ENCODE measurements at regions not wholly inside any gene's neighbourhood (a gene's known extent, or its start where the extent isn't known, plus 50 kb on each side); places are given as distances from the start of the nearest gene placed in this dataset.
"Not testable (repeated sequence)": the region's sequence is repeated elsewhere in the genome, so short reads cannot be mapped to it uniquely, and the experiment has no call there.

GRCh38 chr10:36778651-36779050, 346.7 kb upstream of the ANKRD30A start:
- DNase-seq (no peak), ATAC-seq (no peak)
- intact Hi-C loops (cut with DNase I, micrococcal nuclease): loop anchor here in 1 of 2 donors (5.0 kb wide), 1 partner anchor 1141 kb away; no protein-coding TSS in a partner anchor

- DNase-seq: no peak
- intact Hi-C loops (cut with DNase I, micrococcal nuclease): no loop called here
- no peak for ATAC-seq
These were observed 351.7 kb upstream of the ANKRD30A start for GRCh38 chr10:36773652-36774051.

GRCh38 chr10:36771725-36772124, 353.7 kb upstream of the ANKRD30A start:
- intact Hi-C loops (cut with DNase I, micrococcal nuclease): no loop called here
- ATAC-seq (no peak), DNase-seq (no peak)

DNA sequence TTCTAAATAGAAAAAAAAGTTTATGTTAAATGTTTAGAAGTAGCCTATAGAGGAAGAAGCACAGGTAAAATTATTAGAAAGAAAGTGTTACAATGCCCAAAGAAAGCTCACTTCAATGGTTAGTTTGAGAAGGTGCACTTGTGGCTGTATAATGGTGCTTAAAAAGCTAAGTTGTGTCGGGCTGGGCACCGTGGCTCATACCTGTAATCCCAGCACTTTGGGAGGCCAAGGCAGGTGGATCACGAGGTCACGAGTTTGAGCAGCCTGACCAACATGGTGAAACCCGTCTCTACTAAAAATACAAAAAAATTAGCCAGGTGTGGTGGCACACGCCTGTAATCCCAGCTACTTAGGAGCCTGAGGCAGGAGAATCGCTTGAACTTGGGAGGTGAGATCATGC, 355.7 kb upstream of the ANKRD30A start:
- ATAC-seq; intact Hi-C loops (cut with DNase I, micrococcal nuclease); DNase-seq: not testable (repeated sequence)

DNA sequence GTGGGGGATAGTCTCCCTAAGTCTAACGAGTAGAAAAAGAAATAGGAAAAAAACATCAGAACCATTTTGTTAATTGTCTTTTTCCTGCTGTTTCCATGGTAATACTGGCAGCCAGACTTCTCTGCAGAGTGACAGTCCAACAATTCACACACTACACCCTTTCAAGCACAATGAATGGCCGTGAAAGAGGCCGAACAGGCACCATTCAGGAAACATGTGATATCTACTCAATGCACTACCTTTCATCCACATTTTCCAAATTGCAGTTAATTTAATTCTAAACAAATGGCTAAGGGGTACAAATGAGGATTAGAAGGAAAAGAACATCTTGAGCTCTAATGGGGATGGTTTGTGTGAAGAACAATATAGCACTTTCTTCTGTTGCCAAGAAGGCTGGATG, 358.5 kb upstream of the ANKRD30A start:
- intact Hi-C loops (cut with DNase I, micrococcal nuclease): no loop called here
- ATAC-seq (no peak), DNase-seq (no peak)

DNA sequence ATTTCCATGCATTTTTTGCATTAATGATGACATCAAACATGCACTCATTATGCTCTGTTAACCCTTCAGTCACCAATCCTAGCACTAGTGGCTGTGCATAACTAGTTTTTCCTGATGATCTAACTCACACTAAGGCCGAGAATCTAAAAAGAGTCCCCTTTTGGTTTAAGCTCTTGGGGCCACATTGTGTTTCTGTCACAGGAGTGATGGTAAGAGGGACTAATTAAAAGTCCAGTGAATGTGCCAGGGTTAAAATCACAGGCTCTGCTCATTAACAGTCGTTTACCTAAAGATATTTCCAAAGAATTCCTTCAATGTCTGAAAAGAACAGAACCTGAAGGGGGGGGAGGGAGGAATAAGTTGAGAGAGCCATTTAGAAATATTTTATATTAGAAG, 359.0 kb upstream of the ANKRD30A start:
- intact Hi-C loops (cut with DNase I, micrococcal nuclease): no loop called here

GRCh38 chr10:36765782-36766414, 359.5 kb upstream of the ANKRD30A start:
- intact Hi-C loops (cut with DNase I, micrococcal nuclease): no loop called here
- DNase-seq: no peak
- no peak for ATAC-seq

More for the DNA sequence above, 359.0 kb upstream of the ANKRD30A start:
- ATAC-seq (no peak), DNase-seq (no peak)

- ATAC-seq (no peak), DNase-seq (no peak)
- intact Hi-C loops (cut with DNase I, micrococcal nuclease): no loop called here
These were observed 360.6 kb upstream of the ANKRD30A start for GRCh38 chr10:36764823-36765222.

GRCh38 chr10:36761121-36761520, 364.3 kb upstream of the ANKRD30A start:
- intact Hi-C loops (cut with DNase I, micrococcal nuclease): no loop called here
- ATAC-seq (no peak), DNase-seq (no peak)

DNA sequence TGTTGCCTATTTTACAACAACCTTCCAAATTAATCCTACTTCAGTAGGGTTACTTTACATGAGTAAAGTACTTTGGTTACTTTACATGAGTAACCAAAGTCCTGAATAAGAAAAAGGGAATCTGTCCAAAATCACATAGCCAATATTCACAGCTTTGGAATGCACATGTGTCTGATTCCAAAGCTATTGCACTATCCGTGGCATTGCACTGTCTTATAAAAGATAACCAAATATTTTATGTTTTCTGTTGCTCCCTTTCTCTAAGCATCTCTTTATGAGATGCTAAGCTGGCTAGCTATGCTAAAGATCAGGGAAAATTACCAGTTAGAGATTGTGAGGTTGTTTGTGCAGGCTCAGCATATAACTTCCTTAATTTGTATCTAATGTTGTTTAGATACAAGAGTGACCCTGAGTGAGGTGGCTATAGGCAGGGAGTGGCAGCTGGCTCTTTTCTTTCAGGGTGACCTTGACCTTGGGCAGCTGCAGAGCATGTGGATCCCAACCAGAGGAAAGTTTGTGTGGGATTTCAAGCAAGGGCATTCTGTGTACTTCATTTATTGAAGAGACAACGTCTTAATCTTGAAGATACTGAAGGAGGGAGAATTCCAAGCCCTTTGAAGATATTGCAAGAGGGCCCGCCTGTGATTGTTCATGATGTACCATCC, 366.1 kb upstream of the ANKRD30A start:
- no peak for DNase-seq
- no peak for ATAC-seq

DNA sequence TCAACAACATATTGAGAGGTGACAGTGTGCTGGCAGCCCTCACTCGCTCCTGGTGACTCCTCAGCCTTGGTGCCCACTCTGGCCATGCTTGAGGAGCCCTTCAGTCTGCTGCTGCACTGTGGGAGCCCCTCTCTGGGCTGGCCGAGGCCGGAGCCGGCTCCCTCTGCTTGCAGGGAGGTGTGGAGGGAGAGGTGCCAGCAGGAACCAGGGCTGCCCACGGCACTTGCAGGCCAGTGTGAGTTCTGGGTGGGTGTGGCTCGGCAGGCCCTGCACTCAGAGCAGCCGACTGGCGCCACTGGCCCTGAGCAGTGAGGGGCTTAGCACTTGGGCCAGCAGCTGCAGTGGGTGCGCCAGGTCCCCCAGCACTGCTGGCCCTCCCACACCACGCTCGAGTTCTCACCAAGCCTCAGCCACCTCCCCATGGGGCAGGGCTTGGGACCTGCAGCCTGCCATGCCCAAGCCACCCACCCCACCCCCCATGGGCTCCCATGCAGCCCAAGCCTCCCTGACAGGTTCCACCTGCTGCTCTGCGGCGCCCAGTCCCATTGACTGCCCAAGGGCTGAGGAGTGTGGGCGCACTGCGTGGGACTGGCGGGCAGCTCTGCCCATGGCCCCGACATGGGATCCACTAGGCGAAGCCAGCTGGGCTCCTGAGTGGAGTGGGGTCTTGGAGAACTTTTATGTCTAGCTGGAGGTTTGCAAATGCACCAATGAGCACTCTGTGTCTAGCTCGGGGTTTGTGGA, 377.1 kb upstream of the ANKRD30A start:
- ATAC-seq (no peak), DNase-seq (no peak)
- intact Hi-C loops (cut with DNase I, micrococcal nuclease): no loop called here

More for the DNA sequence above, 366.1 kb upstream of the ANKRD30A start:
- intact Hi-C loops (cut with DNase I, micrococcal nuclease): no loop called here

- no peak for ATAC-seq
These were observed 385.4 kb upstream of the ANKRD30A start for GRCh38 chr10:36739884-36740445.

GRCh38 chr10:36738738-36739431, 386.5 kb upstream of the ANKRD30A start:
- no peak for DNase-seq

More at GRCh38 chr10:36739884-36740445, 385.4 kb upstream of the ANKRD30A start:
- DNase-seq: no peak
- intact Hi-C loops (cut with DNase I, micrococcal nuclease): no loop called here

DNA sequence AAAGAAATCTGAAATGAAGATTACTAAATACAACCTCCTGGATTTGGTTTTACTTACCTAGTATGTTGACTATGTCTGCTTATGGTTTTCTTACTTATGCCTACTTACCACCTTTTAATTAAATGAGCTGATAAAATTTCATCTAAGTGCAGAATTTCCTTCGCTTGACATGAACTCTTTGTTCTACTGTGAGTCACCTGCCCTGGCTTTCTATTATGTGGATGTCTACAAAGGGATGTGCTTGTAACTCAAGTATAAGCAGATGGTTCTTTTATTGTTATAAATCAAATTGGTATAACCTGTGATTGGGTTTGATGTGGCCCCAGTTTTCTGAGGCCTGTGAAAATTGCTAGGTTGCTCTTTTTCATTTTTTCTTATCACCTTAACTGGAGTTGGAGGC, 389.1 kb upstream of the ANKRD30A start:
- intact Hi-C loops (cut with DNase I, micrococcal nuclease): no loop called here
- DNase-seq (no peak), ATAC-seq (no peak)

More at GRCh38 chr10:36738738-36739431, 386.5 kb upstream of the ANKRD30A start:
- intact Hi-C loops (cut with DNase I, micrococcal nuclease): no loop called here
- ATAC-seq: no peak

GRCh38 chr10:36734590-36734989, 390.8 kb upstream of the ANKRD30A start:
- ATAC-seq; DNase-seq; intact Hi-C loops (cut with DNase I, micrococcal nuclease): not testable (repeated sequence)

DNA sequence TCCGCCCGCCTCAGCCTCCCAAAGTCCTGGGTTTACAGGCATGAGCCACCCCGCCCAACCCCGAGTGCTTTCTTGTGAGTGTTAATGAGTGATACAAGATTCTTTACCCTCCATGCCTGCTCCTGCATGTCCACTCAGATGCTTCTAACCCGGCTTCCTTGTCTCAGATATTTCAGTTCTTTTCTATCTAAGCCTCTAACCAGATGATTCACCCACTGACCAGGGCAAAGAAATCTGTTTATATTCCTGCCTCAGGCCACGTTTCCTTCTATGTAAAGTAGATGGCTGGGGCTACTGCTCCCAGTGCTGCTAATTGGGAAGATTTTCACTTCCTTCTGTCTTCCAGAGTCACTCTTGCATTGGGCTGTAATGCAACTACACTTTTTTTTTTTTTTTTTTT, 395.1 kb upstream of the ANKRD30A start:
- no peak for ATAC-seq
- intact Hi-C loops (cut with DNase I, micrococcal nuclease): no loop called here
- DNase-seq: no peak

DNA sequence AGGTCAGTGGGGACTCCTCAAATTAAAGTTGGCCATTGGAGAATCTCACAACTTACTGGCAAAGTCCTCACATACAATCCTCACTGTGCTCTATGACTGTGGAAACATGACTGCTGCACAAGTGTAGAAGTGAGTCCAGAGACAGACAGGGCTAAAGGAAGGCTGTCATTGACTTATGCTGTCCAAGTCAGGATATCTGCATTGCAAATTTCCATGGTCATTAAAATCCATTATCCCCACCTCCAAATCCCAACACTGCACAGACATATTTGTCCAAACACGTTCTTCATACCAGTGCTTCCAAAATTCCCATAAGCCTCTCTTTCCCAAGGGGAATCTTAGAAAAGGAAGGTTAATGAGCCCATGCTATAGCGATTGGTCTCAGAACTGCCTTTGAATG, 396.8 kb upstream of the ANKRD30A start:
- intact Hi-C loops (cut with DNase I, micrococcal nuclease): no loop called here
- DNase-seq: no peak
- no peak for ATAC-seq

GRCh38 chr10:36725581-36726520, 399.5 kb upstream of the ANKRD30A start:
- no peak for DNase-seq
- intact Hi-C loops (cut with DNase I, micrococcal nuclease): no loop called here
- ATAC-seq: no peak
